HepG2 (cell line): ENCODE measurements at regions not wholly inside any gene's neighbourhood (a gene's known extent, or its start where the extent isn't known, plus 50 kb on each side); places are given as distances from the start of the nearest gene placed in this dataset.

Source experiments
- ATAD3A ChIP-seq: sonication (generic); formaldehyde crosslinking; IDR thresholded peaks from 2 replicates; pipeline ENCODE4 v1.4.0; 2020; ENCODE audit warnings: missing genetic modification reagents
- CBFB ChIP-seq: sonication (generic); formaldehyde crosslinking; IDR thresholded peaks from 2 replicates; pipeline ENCODE4 v1.4.0; 2020; ENCODE audit warnings: missing genetic modification reagents
- FOXK1 ChIP-seq: sonication (generic); formaldehyde crosslinking; IDR thresholded peaks from 2 replicates; pipeline ENCODE4 v1.4.0; 2020; ENCODE audit warnings: low read depth, missing genetic modification reagents, borderline replicate concordance
- NFIC ChIP-seq: IDR thresholded peaks from 2 replicates; pipeline ENCODE4 v1.6.1; 2012; ENCODE audit warnings: mild to moderate bottlenecking, low read length, inconsistent platforms
- NFRKB ChIP-seq: fragments of 450-650 bp; IDR thresholded peaks from 2 replicates; pipeline ENCODE4 v1.6.1; 2017
- POLR2A ChIP-seq, 2 experiments: IDR thresholded peaks; 2 replicates each; pipeline ENCODE4 v1.6.1; 2011; ENCODE audit warnings: low read depth in 2 of 2, low read length in 2 of 2, mild to moderate bottlenecking in 1 of 2, moderate library complexity in 1 of 2; ENCODE audit not compliant: insufficient read depth in 1 of 2
- REPIN1 ChIP-seq: sonication (generic); formaldehyde crosslinking; IDR thresholded peaks from 2 replicates; pipeline ENCODE4 v1.8.0; 2022; ENCODE audit warnings: missing genetic modification reagents, low read depth, mild to moderate bottlenecking, borderline replicate concordance
- SAFB2 ChIP-seq: sonication (generic); formaldehyde crosslinking; IDR thresholded peaks from 2 replicates; pipeline ENCODE4 v1.5.1; 2020; ENCODE audit warnings: missing genetic modification reagents, low read depth, mild to moderate bottlenecking, borderline replicate concordance
- SP1 ChIP-seq, 2 experiments: fragments of 450-650 bp in 1 of 2; sonication (generic) in 1 of 2; formaldehyde crosslinking in 1 of 2; IDR thresholded peaks; 2 replicates each; pipeline versions ENCODE4 v1.4.0 to v1.6.1; 2016 to 2020; ENCODE audit warnings: missing genetic modification reagents in 1 of 2
- ZNF34 ChIP-seq: sonication (generic); formaldehyde crosslinking; IDR thresholded peaks from 2 replicates; pipeline ENCODE4 v1.4.0; 2020; ENCODE audit warnings: mild to moderate bottlenecking, missing genetic modification reagents, borderline replicate concordance
- ZNF75D ChIP-seq: sonication (generic); formaldehyde crosslinking; IDR thresholded peaks from 2 replicates; pipeline ENCODE4 v1.8.1; 2023; ENCODE audit warnings: missing genetic modification reagents, mild to moderate bottlenecking, borderline replicate concordance
- TF ChIP-seq, protein P1 (sequence below): sonication (generic); formaldehyde crosslinking; IDR thresholded peaks from 2 replicates; pipeline ENCODE4 v1.5.0; 2020; ENCODE audit warnings: mild to moderate bottlenecking, missing genetic modification reagents, moderate library complexity
- TF ChIP-seq, protein P2 (sequence below): IDR thresholded peaks from 2 replicates; pipeline ENCODE4 v1.6.1; 2016; ENCODE audit warnings: missing compliant biosample characterization, missing genetic modification reagents, borderline replicate concordance

DNA sequence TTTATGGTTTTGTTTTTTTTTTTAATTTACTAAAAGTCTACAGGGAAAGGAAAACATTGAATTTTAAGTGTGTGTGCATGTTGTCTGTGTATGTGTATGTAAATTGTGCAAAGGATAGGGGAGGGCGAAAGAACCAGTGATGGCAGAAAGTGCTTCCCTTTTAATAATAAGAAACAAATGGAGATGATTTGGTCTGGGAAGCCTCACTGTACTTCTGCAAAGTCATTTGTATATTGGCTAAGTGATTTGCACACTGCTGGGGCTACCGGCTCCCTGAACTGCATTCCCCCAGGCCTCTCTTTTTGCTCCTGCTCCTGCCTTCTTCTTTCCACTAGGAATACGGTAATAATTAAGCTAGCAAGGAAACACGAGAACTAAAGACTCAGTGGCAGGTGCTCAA, 101.2 kb downstream of the CD47 start:
- no peak for TF ChIP-seq SP1 (IDR thresholded peaks at IDR 0.05)
- no peak for TF ChIP-seq SP1 (CRISPR knock-in tag; IDR thresholded peaks at IDR 0.05)
- no peak for TF ChIP-seq CBFB (CRISPR knock-in tag)
- no peak for TF ChIP-seq POLR2A (IDR thresholded peaks at IDR 0.05; ENCODE audit: insufficient read depth in 1 of 2, low read depth in 2 of 2, low read length in 2 of 2)
- TF ChIP-seq ATAD3A (CRISPR knock-in tag) = no peak
- TF ChIP-seq REPIN1 (CRISPR knock-in tag) = no peak
- no peak for TF ChIP-seq ZNF75D (CRISPR knock-in tag)
- TF ChIP-seq, protein P1, sequence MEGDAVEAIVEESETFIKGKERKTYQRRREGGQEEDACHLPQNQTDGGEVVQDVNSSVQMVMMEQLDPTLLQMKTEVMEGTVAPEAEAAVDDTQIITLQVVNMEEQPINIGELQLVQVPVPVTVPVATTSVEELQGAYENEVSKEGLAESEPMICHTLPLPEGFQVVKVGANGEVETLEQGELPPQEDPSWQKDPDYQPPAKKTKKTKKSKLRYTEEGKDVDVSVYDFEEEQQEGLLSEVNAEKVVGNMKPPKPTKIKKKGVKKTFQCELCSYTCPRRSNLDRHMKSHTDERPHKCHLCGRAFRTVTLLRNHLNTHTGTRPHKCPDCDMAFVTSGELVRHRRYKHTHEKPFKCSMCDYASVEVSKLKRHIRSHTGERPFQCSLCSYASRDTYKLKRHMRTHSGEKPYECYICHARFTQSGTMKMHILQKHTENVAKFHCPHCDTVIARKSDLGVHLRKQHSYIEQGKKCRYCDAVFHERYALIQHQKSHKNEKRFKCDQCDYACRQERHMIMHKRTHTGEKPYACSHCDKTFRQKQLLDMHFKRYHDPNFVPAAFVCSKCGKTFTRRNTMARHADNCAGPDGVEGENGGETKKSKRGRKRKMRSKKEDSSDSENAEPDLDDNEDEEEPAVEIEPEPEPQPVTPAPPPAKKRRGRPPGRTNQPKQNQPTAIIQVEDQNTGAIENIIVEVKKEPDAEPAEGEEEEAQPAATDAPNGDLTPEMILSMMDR = no peak
- no peak for TF ChIP-seq NFIC
- no peak for TF ChIP-seq NFRKB
- no peak for TF ChIP-seq ZNF34 (CRISPR knock-in tag)
- TF ChIP-seq, protein P2, sequence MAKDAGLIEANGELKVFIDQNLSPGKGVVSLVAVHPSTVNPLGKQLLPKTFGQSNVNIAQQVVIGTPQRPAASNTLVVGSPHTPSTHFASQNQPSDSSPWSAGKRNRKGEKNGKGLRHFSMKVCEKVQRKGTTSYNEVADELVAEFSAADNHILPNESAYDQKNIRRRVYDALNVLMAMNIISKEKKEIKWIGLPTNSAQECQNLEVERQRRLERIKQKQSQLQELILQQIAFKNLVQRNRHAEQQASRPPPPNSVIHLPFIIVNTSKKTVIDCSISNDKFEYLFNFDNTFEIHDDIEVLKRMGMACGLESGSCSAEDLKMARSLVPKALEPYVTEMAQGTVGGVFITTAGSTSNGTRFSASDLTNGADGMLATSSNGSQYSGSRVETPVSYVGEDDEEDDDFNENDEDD (CRISPR knock-in tag) = no peak
- no peak for TF ChIP-seq SAFB2 (CRISPR knock-in tag)
- TF ChIP-seq FOXK1 (CRISPR knock-in tag) = no peak
